ENCODE measurements at regions not wholly inside any gene's neighbourhood (a gene's known extent, or its start where the extent isn't known, plus 50 kb on each side); places are given as distances from the start of the nearest gene placed in this dataset.

- H3K4me1 ChIP-seq (ENCODE audit: insufficient read depth, low read length), result peaks cover 7% of the 10 kb centered on the region
- no peaks in the 10 kb centered on the region for H3K36me3 ChIP-seq (ENCODE audit: insufficient read depth, low read length)
- no peaks in the 10 kb centered on the region for H3K9me3 ChIP-seq (ENCODE audit: control insufficient read depth, insufficient read depth, low read length)
- H3K9ac ChIP-seq (ENCODE audit: low read depth, low read length), result no peak overlapping the region
Measured at GRCh38 chr17:71037386-71037785, 868.1 kb downstream of the KCNJ2 start.

DNA sequence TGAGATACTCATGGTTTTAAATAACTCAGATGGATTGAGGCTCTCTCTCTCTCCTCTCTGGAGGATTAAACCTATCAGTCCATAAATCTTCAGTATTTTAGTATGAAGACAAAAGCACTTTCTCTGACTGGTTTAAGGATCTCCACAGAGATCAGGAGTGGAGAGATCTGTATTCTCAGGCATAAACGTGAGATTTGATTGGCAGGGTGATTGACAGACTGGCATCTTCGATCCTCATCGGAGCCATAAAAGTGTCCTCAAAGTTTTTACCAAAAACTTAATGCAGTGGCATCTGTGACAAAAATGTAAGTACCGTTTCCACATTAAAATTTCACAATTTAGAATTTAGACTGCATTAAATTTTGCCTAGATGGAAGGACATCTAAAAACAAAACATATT lies 870.1 kb downstream of the KCNJ2 start:
- Histone ChIP-seq H3K9me3 (ENCODE audit: control insufficient read depth, insufficient read depth, low read length) (no peaks in the 10 kb centered on the region), H3K36me3 (ENCODE audit: insufficient read depth, low read length) (no peaks in the 10 kb centered on the region), H3K9ac (ENCODE audit: low read depth, low read length) (no peak overlapping the region), H3K4me1 (ENCODE audit: insufficient read depth, low read length) (no peaks in the 10 kb centered on the region)

- H3K36me3 ChIP-seq (ENCODE audit: insufficient read depth, low read length), result no peaks in the 10 kb centered on the region
- no peak overlapping the region for H3K9ac ChIP-seq (ENCODE audit: low read depth, low read length)
- H3K4me1 ChIP-seq (ENCODE audit: insufficient read depth, low read length), result no peaks in the 10 kb centered on the region
Measured at GRCh38 chr17:71052971-71053370, 883.6 kb downstream of the KCNJ2 start.

GRCh38 chr17:71055128-71055527 lies 885.8 kb downstream of the KCNJ2 start:
- Histone ChIP-seq H3K9me3 (ENCODE audit: control insufficient read depth, insufficient read depth, low read length) (no peaks in the 10 kb centered on the region), H3K4me1 (ENCODE audit: insufficient read depth, low read length) (no peaks in the 10 kb centered on the region), H3K9ac (ENCODE audit: low read depth, low read length) (no peak overlapping the region), H3K36me3 (ENCODE audit: insufficient read depth, low read length) (no peaks in the 10 kb centered on the region)

More at GRCh38 chr17:71052971-71053370, 883.6 kb downstream of the KCNJ2 start:
- H3K9me3 ChIP-seq (ENCODE audit: control insufficient read depth, insufficient read depth, low read length), result no peaks in the 10 kb centered on the region; the same call in 1 of the 2 replicates

DNA sequence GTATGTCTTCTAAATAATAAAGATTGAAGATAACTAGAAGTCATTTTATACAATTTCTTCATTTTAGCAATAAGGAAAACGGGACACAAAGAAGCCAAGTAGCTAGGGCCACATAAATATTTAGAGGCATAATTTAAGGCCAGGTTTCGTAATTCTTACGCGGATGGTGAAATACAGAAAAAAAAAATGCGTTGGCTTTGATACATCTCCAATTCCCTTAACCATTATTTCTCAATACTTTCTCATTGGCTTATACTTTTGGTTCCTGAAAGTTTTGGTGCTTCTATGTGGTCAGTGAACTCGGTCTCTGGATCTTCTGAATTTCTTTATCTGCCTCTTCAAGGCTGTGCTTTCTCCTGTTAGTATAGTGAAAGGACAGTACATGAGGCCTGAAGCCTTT lies 888.1 kb downstream of the KCNJ2 start:
- Histone ChIP-seq H3K9ac (ENCODE audit: low read depth, low read length) (no peak overlapping the region), H3K36me3 (ENCODE audit: insufficient read depth, low read length) (no peaks in the 10 kb centered on the region), H3K9me3 (ENCODE audit: control insufficient read depth, insufficient read depth, low read length) (no peaks in the 10 kb centered on the region), H3K4me1 (ENCODE audit: insufficient read depth, low read length) (no peaks in the 10 kb centered on the region)

- no peak overlapping the region for H3K9ac ChIP-seq (ENCODE audit: low read depth, low read length)
- no peaks in the 10 kb centered on the region for H3K36me3 ChIP-seq (ENCODE audit: insufficient read depth, low read length)
- H3K4me1 ChIP-seq (ENCODE audit: insufficient read depth, low read length), result no peaks in the 10 kb centered on the region
- no peaks in the 10 kb centered on the region for H3K9me3 ChIP-seq (ENCODE audit: control insufficient read depth, insufficient read depth, low read length)
Measured at GRCh38 chr17:71057938-71058337, 888.6 kb downstream of the KCNJ2 start.

- Histone ChIP-seq H3K9me3 (ENCODE audit: control insufficient read depth, insufficient read depth, low read length) (no peaks in the 10 kb centered on the region), H3K9ac (ENCODE audit: low read depth, low read length) (no peak overlapping the region), H3K4me1 (ENCODE audit: insufficient read depth, low read length) (no peaks in the 10 kb centered on the region), H3K36me3 (ENCODE audit: insufficient read depth, low read length) (no peaks in the 10 kb centered on the region)
Measured at GRCh38 chr17:71063127-71063526, 893.8 kb downstream of the KCNJ2 start.

DNA sequence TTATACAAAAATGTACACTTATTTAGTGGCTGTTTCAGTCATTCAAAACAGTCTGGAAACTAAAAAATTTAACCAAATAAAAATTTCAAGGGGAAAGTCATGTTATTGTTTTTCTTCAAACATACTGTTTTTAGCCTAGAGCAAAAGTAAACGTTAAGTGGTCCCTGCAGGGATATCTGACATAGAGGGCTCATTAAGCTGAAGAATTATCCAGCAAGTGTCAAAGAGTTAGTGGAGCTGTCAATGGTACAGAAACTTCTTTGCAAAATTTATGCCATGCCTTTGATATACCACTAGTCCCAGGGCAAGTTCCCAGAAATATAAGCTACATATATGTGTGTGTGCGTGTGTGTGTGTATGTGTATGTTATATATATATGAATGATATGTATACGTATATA lies 894.2 kb downstream of the KCNJ2 start:
- no peak overlapping the region for H3K9ac ChIP-seq (ENCODE audit: low read depth, low read length)
- no peaks in the 10 kb centered on the region for H3K4me1 ChIP-seq (ENCODE audit: insufficient read depth, low read length)
- no peaks in the 10 kb centered on the region for H3K36me3 ChIP-seq (ENCODE audit: insufficient read depth, low read length)
- no peaks in the 10 kb centered on the region for H3K9me3 ChIP-seq (ENCODE audit: control insufficient read depth, insufficient read depth, low read length)

DNA sequence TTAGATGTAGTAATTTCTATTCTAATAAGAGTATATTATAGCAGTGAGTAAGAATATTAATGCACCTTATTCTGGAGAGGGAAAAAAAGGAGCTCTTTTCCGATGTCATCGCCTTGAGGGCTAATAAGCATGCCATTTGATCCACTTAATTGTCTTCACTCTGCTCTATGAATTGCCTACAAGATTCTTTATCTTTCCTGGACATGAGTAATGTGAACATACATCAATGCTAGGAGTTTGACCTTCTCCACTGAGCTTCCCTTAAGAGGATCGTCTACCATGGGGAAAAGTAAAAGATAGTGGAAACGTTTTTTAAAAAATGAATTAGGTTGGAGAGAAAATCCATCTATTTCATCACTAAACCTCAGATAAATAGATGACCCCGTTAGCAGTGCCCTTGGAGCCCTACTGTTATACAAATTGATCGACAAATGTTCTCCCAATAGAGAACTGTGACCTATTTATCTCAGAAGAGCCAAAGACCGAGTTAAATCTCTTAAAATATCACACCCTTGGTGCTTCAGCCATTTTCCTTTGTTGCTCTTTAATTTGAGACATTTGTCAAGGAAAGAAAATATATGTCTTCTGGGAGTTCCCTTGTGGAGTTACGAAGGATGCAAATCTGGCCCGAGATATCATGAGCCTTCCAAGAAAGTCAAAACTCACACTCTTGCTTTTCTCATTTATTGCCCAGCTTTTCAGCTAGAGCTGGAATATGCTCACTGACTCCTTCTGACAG lies 898.5 kb downstream of the KCNJ2 start:
- no peaks in the 10 kb centered on the region for H3K9me3 ChIP-seq (ENCODE audit: control insufficient read depth, insufficient read depth, low read length)
- H3K9ac ChIP-seq (ENCODE audit: low read depth, low read length), result no peak overlapping the region
- H3K4me1 ChIP-seq (ENCODE audit: insufficient read depth, low read length), result no peaks in the 10 kb centered on the region
- no peaks in the 10 kb centered on the region for H3K36me3 ChIP-seq (ENCODE audit: insufficient read depth, low read length)

DNA sequence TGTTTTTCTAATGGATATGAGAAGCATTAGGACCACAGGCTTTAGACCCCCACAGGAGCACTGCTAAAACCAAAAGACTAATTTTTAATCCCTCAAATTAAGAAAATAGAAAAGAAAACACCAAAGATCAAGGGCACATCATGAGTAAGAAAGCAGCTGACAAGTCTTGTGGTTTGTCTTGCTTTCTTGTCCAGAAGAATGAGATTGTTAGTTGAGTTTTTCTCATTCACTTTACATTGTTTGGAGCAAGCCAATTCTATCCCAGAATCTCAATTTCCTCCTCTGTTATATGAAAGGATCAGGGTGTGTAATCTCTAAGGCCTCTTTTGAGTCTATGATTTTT lies 899.0 kb downstream of the KCNJ2 start:
- Histone ChIP-seq H3K9ac (ENCODE audit: low read depth, low read length) (no peak overlapping the region), H3K36me3 (ENCODE audit: insufficient read depth, low read length) (no peaks in the 10 kb centered on the region), H3K9me3 (ENCODE audit: control insufficient read depth, insufficient read depth, low read length) (no peaks in the 10 kb centered on the region), H3K4me1 (ENCODE audit: insufficient read depth, low read length) (no peaks in the 10 kb centered on the region)

GRCh38 chr17:71071041-71071440 lies 901.7 kb downstream of the KCNJ2 start:
- H3K9ac ChIP-seq (ENCODE audit: low read depth, low read length), result no peak overlapping the region
- H3K4me1 ChIP-seq (ENCODE audit: insufficient read depth, low read length), result no peaks in the 10 kb centered on the region
- H3K36me3 ChIP-seq (ENCODE audit: insufficient read depth, low read length), result no peaks in the 10 kb centered on the region
- H3K9me3 ChIP-seq (ENCODE audit: control insufficient read depth, insufficient read depth, low read length), result no peaks in the 10 kb centered on the region

DNA sequence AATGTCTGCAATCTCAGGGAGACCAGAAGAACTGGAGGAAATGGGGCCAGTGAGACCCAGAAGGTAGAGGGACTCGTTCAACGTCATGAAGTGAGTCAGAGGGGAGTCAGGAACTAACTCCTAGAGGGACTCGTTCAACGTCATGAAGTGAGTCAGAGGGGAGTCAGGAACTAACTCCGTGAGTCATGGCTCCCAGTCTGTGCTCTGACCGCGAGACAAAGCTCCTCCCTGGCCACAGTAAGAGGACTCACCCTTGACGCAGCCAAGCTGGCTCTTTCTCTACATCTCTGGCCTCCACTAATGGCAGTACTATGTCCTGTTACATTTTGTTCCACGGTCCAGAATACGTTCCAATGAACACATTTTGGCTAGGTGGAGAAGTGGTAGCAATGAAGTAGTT lies 902.5 kb downstream of the KCNJ2 start:
- H3K4me1 ChIP-seq (ENCODE audit: insufficient read depth, low read length), result no peaks in the 10 kb centered on the region
- no peaks in the 10 kb centered on the region for H3K36me3 ChIP-seq (ENCODE audit: insufficient read depth, low read length)
- no peaks in the 10 kb centered on the region for H3K9me3 ChIP-seq (ENCODE audit: control insufficient read depth, insufficient read depth, low read length)
- H3K9ac ChIP-seq (ENCODE audit: low read depth, low read length), result no peak overlapping the region

- Histone ChIP-seq H3K9me3 (ENCODE audit: control insufficient read depth, insufficient read depth, low read length) (no peaks in the 10 kb centered on the region), H3K9ac (ENCODE audit: low read depth, low read length) (no peak overlapping the region; the same call in 1 of the 2 replicates)
Measured at GRCh38 chr17:71080937-71081336, 911.6 kb downstream of the KCNJ2 start.

GRCh38 chr17:71081666-71082065 lies 912.3 kb downstream of the KCNJ2 start:
- no peaks in the 10 kb centered on the region for H3K36me3 ChIP-seq (ENCODE audit: insufficient read depth, low read length)
- H3K9me3 ChIP-seq (ENCODE audit: control insufficient read depth, insufficient read depth, low read length), result no peaks in the 10 kb centered on the region
- H3K9ac ChIP-seq (ENCODE audit: low read depth, low read length), result no peak overlapping the region
- H3K4me1 ChIP-seq (ENCODE audit: insufficient read depth, low read length), result 0 out of 2 replicates have a peak, but pooled peaks cover 3% of the 10 kb centered on the region

More at GRCh38 chr17:71080937-71081336, 911.6 kb downstream of the KCNJ2 start:
- Histone ChIP-seq H3K36me3 (ENCODE audit: insufficient read depth, low read length) (no peaks in the 10 kb centered on the region), H3K4me1 (ENCODE audit: insufficient read depth, low read length) (0 out of 2 replicates have a peak, but pooled peaks cover 3% of the 10 kb centered on the region)

GRCh38 chr17:71084219-71084618 lies 914.9 kb downstream of the KCNJ2 start:
- H3K4me1 ChIP-seq (ENCODE audit: insufficient read depth, low read length), result 0 out of 2 replicates have a peak, but pooled peaks cover 3% of the 10 kb centered on the region
- H3K36me3 ChIP-seq (ENCODE audit: insufficient read depth, low read length), result no peaks in the 10 kb centered on the region
- H3K9ac ChIP-seq (ENCODE audit: low read depth, low read length), result no peak overlapping the region
- H3K9me3 ChIP-seq (ENCODE audit: control insufficient read depth, insufficient read depth, low read length), result no peaks in the 10 kb centered on the region

Data from ES-I3 (cell line).